Vagina (tissue), 2 donors: ENCODE measurements at regions not wholly inside any gene's neighbourhood (a gene's known extent, or its start where the extent isn't known, plus 50 kb on each side); places are given as distances from the start of the nearest gene placed in this dataset.

Source experiments
- CTCF ChIP-seq, 3 experiments: fragments of 450-650 bp in 2 of 3; fragments of 200-600 bp in 1 of 3; sonication (generic) in 1 of 3; IDR thresholded peaks; one replicate each; pipeline ENCODE4 v1.5.1; 2017 to 2019; ENCODE audit warnings: antibody characterized with exemption in 3 of 3, mild to moderate bottlenecking in 2 of 3, moderate library complexity in 2 of 3
- POLR2A ChIP-seq, 2 donors: fragments of 450-650 bp; IDR thresholded peaks; one replicate each; pipeline ENCODE4 v1.6.1; 2017; ENCODE audit warnings: antibody characterized with exemption in 2 of 2, mild to moderate bottlenecking in 2 of 2, moderate library complexity in 2 of 2
- POLR2AphosphoS5 ChIP-seq, 2 donors: sonication (generic); formaldehyde crosslinking; IDR thresholded peaks; one replicate each; pipeline ENCODE4 v1.9.0; 2017; ENCODE audit warnings: antibody characterized with exemption in 2 of 2, mild to moderate bottlenecking in 2 of 2, low read depth in 1 of 2; ENCODE audit not compliant: insufficient read depth in 1 of 2

DNA sequence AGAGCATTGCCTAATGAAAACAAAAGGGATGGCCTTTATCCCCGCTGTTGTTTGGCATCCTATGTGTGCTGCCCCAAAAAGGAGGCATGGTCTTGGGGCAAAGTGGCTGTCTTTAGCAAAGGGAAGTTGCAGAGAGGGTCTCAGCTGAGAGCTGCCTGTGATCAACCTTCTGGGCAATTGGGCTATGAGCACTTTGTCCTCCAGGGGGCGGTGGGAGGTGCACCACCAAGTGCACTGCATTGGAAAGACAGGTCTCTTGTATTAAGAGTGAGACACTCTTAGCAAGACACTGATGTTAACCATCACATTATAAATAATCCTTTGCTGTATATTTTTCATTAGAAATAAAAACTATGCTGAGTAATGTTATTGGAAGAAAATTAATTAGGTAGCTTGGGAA, 314.8 kb downstream of the POM121L12 start:
- TF ChIP-seq CTCF (IDR thresholded peaks at IDR 0.05) (no peak), POLR2A (IDR thresholded peaks at IDR 0.05) (no peak), POLR2AphosphoS5 (IDR thresholded peaks at IDR 0.05; ENCODE audit: insufficient read depth in 1 of 2, low read depth in 1 of 2) (no peak)
